Aorta (tissue), 5 donors: ENCODE measurements at regions not wholly inside any gene's neighbourhood (a gene's known extent, or its start where the extent isn't known, plus 50 kb on each side); places are given as distances from the start of the nearest gene placed in this dataset.

Source experiments
- ATAC-seq: fragments of 200-7000 bp; cut with Tn5 transposase; one replicate; pipeline ENCODE4 v1.9.1; 2022; ENCODE audit warnings: moderate library complexity; ENCODE audit not compliant: low FRiP score
- DNase-seq, 2 donors: peaks; one replicate each; pipeline ENCODE4 v3.0.0-alpha.2; 2020
- H3K27ac ChIP-seq, 2 donors: one replicate each; pipeline ENCODE4 v1.5.1; 2013; ENCODE audit warnings: low read length in 2 of 2, mild to moderate bottlenecking in 2 of 2, moderate library complexity in 2 of 2, control low read depth in 1 of 2, inconsistent platforms in 1 of 2, low read depth in 1 of 2
- H3K27me3 ChIP-seq, 2 donors: one replicate each; pipeline ENCODE4 v1.6.1; 2013; ENCODE audit warnings: control low read depth in 1 of 2, low read length in 1 of 2, mild to moderate bottlenecking in 1 of 2, moderate library complexity in 1 of 2; ENCODE audit not compliant: insufficient read depth in 2 of 2, control insufficient read depth in 1 of 2
- H3K36me3 ChIP-seq, 2 donors: one replicate each; pipeline ENCODE4 v1.6.1; 2013; ENCODE audit warnings: control low read depth in 1 of 2, low read length in 1 of 2, mild to moderate bottlenecking in 1 of 2; ENCODE audit not compliant: insufficient read depth in 2 of 2, control insufficient read depth in 1 of 2
- H3K4me1 ChIP-seq, 2 donors: one replicate each; pipeline ENCODE4 v1.6.1; 2013; ENCODE audit warnings: low read length in 2 of 2, control low read depth in 1 of 2, mild to moderate bottlenecking in 1 of 2, moderate library complexity in 1 of 2; ENCODE audit not compliant: insufficient read depth in 2 of 2, control insufficient read depth in 1 of 2
- H3K4me3 ChIP-seq, 2 donors: one replicate each; pipeline ENCODE4 v1.5.1; 2013; ENCODE audit warnings: low read length in 2 of 2, control low read depth in 1 of 2, mild to moderate bottlenecking in 1 of 2
- H3K9me3 ChIP-seq: one replicate; pipeline ENCODE4 v1.6.1; 2013; ENCODE audit warnings: mild to moderate bottlenecking, low read length; ENCODE audit not compliant: control insufficient read depth
- WGBS, 2 donors: extraction: QIAGEN DNeasy Blood & Tissue Kit; methylation state at CpG; one replicate each; pipeline ENCODE4 v1.1.7; 2013; 5-methylcytosine and 5-hydroxymethylcytosine counted together
- intact Hi-C, 2 donors: fragments of 100-400 bp; cut with DNase I; formaldehyde crosslinking; loops; one replicate each; pipeline versions ENCODE4 v1.14.2 to v1.15.0; 2022
- donor health status: healthy with polysubstance abuse.
- donor health status: Bipolar disorder and iron deficiency.
- donor health status: DM: no; HTN: no; CAD: no.
- donor health status: DM: no; HTN: no; CAD: no.
- donor health status: DM: yes; HTN: yes; CAD: no.

DNA sequence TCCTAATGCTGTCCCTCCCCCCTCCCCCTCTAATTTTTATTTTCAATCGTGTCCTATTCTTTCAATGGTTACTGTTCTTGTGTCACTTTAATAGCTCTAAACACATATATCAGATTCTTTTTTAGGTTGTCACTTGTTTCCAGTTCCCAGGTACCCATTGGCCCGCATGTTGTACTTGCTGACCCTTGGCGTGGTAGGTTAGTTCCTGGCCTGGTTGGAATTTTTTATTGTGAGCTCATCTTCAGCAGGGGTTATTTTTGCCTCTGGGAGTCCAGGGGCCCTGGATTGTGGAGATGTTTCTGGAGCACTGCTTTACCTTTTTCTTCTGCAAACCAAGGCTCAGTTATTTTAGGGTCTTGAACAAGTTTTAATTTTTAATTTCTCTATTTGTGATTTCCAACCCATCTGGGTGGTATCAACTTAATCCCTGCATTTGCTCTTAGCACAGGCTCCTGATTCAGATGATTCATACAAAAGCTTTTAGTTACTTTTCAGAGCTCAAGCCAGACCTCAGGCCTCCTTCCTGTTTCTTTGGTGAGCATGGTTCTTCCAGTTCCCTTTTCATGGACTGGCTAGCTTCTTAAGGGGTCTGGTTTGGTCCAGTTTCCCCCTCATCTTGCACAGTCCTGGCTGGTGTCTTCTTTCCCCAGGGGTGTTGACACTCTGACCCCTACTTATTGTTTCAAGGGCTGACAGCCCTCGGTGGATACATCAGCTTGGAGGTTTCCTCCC lies 220.5 kb downstream of the TM9SF2 start:
- ATAC-seq, result no peak
- Histone ChIP-seq H3K27me3 (no peaks in the 10 kb centered on the region), H3K9me3 (no peaks in the 10 kb centered on the region), H3K27ac (no peak overlapping the region), H3K36me3 (no peaks in the 10 kb centered on the region), H3K4me3 (no peak overlapping the region), H3K4me1 (peaks cover 0 to 2% of the 10 kb centered on the region in 2 donors)
- no peak for DNase-seq
- intact Hi-C loops, result no loop called here
- 84 to 86% methylated on average over 4 of the region's 4 CpGs for WGBS, 2 donors

DNA sequence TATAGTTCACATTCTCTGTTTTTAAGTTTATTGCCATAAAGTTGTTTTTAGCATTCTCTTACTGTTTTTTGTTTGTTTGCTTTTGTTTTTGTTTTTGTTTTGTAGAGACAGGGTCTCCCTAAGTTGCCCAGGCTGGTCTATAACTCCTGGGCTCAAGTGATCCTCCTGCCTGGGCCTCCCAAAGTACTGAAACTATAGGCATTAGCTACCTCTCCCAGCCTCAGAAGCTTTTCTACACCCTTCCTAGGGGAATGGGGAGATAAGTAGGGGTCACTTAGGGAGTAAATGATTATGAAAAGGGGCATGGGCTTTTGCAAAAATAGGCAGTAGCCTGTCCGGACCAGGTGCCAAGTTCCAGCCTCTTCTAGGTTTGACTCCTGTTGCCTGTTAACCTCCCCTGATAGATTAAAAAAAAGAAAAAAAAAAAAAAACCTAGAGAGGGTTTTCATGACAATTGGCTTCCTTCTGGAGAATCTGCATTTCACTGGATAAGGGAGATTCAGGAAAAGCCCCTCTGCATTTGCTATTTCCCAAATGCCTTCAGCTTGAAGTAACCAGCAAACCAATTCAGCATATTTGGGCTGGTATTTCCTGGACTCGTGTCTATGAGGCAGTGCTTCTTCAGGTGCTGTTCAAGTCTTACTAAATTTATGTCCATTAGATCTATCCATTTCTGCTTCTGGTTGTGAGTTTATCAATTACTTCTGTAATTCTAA lies 216.8 kb downstream of the TM9SF2 start:
- ATAC-seq (no peak), DNase-seq (no peak)
- Histone ChIP-seq H3K9me3 (no peaks in the 10 kb centered on the region), H3K36me3 (no peaks in the 10 kb centered on the region), H3K27me3 (no peaks in the 10 kb centered on the region), H3K4me3 (no peak overlapping the region), H3K4me1 (peaks cover 0 to 2% of the 10 kb centered on the region in 2 donors), H3K27ac (no peak overlapping the region)
- intact Hi-C loops, result no loop called here
- 46 to 68% methylated on average over 2 of the region's 2 CpGs for WGBS, 2 donors

DNA sequence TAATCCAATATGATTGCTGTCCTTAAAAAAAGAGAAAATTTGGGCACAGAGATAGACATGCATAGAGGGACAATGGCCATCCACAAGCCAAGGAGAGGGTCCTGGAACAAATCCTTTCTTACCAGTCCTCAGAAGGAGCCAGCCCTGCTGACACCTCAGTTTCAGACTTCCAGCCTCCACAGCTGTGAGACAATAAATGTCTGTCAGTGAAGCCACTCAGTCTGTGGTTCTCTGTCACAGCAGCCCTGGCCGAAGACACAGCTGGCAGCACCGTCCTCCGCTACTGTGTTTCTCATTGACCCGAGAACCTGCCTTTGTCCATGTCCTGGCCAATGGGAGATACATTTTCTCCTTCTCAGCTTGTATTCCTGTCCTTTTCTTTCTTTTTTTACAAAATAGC lies 207.9 kb downstream of the TM9SF2 start:
- no peak for ATAC-seq
- intact Hi-C loops, result no loop called here
- WGBS, 2 donors, result 48 to 60% methylated on average over 4 of the region's 4 CpGs
- H3K36me3 ChIP-seq, result no peaks in the 10 kb centered on the region
- no peak overlapping the region for H3K4me3 ChIP-seq
- no peak overlapping the region for H3K27ac ChIP-seq
- no peaks in the 10 kb centered on the region for H3K27me3 ChIP-seq
- DNase-seq, result no peak
- no peaks in the 10 kb centered on the region for H3K4me1 ChIP-seq
- H3K9me3 ChIP-seq, result no peaks in the 10 kb centered on the region

DNA sequence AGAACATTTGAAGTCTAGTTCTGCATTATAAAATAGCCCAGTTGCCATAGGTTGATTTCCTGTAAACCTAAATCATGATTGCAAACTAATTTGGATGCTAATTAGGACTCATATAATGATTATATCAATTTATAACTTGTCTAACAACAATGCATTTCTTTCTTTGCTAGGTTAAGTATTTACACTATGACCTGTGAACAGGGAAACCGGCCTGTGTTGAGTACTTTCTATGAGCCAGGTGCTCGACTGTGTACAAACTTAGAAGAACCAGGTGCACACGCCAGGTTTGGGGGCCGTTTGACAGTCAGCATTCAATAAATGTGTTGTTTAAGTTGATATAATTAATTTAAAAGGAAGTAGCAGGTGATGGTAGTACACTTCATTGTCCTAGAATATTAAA lies 203.1 kb downstream of the TM9SF2 start:
- no peaks in the 10 kb centered on the region for H3K4me1 ChIP-seq
- no peak for ATAC-seq
- 74 to 75% methylated on average over 4 of the region's 4 CpGs for WGBS, 2 donors
- H3K27ac ChIP-seq, result no peak overlapping the region
- H3K27me3 ChIP-seq, result no peaks in the 10 kb centered on the region
- intact Hi-C loops, result no loop called here
- no peak for DNase-seq
- no peak overlapping the region for H3K4me3 ChIP-seq
- H3K36me3 ChIP-seq, result no peaks in the 10 kb centered on the region
- H3K9me3 ChIP-seq, result no peaks in the 10 kb centered on the region

DNA sequence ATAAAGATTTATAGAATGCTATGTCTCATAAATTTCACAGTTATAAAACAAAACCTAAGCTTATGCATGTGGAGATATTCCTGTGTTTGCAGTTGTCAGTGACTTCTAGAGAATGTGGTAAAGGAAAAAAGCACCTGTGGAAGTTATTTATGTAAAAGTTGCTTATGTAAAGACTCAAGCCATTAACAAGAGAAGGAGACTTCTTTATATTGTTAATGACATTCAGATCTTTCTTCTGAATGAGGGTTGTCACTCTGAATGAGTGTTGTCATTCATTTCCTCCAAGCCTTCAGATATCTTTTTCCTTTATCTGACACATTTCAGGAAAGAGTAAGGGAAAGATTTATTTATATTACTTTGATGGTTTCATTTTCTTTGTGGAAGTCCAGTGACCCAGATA lies 202.6 kb downstream of the TM9SF2 start:
- Histone ChIP-seq H3K27me3 (no peaks in the 10 kb centered on the region), H3K36me3 (no peaks in the 10 kb centered on the region), H3K4me1 (no peaks in the 10 kb centered on the region), H3K27ac (no peak overlapping the region), H3K9me3 (no peaks in the 10 kb centered on the region), H3K4me3 (no peak overlapping the region)
- intact Hi-C loops, result no loop called here
- no peak for DNase-seq
- no peak for ATAC-seq

DNA sequence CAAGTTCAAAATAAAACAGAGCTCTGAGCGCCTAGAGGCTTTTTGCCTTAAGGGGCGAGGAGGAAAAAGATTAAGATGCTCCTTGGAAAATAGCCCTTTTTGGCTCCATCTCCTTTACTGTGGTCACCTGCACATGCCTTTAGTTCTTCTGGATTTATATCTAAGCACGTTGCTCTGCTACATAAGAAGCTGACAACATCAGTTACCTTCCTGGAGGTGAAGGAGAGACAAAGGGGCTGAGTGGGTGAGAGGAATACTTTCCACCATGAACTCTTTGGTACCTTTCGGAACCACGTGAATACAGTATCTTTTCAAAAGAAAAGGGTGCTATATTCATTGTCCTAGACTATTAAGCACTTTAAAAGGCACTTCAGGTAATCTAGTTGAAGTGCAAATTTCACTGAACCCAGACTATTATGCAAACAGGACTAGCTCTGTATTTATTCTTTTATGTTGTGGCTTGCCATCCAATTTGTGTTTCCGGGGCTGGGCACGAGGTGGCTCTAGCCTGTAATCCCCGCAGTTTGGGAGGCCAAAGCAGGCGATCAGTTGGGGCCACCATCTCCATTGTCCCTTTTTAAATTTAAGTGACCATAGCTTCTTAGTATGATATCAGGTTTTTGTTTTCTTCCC lies 201.5 kb downstream of the TM9SF2 start:
- Histone ChIP-seq H3K36me3 (no peaks in the 10 kb centered on the region), H3K9me3 (no peaks in the 10 kb centered on the region), H3K27me3 (no peaks in the 10 kb centered on the region), H3K27ac (no peak overlapping the region), H3K4me3 (no peak overlapping the region), H3K4me1 (no peaks in the 10 kb centered on the region)
- ATAC-seq (no peak), DNase-seq (no peak)
- intact Hi-C loops, result no loop called here
- WGBS, 2 donors, result 63 to 65% methylated on average over 9 of the region's 9 CpGs

DNA sequence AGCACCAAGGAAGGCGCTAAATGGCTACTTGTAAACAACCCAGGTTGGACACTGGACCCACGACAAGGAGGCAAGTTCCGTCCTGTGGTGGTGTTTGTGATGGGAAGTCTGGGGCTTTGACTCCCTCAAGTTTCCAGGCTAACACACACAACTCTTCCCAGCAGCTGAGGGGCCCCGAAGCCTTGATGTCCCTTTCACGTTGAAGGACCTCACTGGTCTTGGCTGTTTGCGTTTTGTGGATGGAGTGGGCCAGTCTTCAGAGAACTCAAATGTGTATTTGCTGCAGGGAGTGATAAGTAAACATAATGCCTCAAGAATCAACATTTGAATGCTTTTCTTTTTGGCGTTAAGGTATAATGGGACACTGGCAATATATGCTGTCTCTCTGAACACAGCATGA lies 199.2 kb downstream of the TM9SF2 start:
- H3K9me3 ChIP-seq, result no peaks in the 10 kb centered on the region
- WGBS, 2 donors, result 72 to 81% methylated on average over 7 of the region's 7 CpGs
- no peak overlapping the region for H3K4me3 ChIP-seq
- no peaks in the 10 kb centered on the region for H3K27me3 ChIP-seq
- intact Hi-C loops, result no loop called here
- H3K36me3 ChIP-seq, result no peaks in the 10 kb centered on the region
- ATAC-seq (no peak), DNase-seq (no peak)
- H3K4me1 ChIP-seq, result no peaks in the 10 kb centered on the region
- H3K27ac ChIP-seq, result no peak overlapping the region

DNA sequence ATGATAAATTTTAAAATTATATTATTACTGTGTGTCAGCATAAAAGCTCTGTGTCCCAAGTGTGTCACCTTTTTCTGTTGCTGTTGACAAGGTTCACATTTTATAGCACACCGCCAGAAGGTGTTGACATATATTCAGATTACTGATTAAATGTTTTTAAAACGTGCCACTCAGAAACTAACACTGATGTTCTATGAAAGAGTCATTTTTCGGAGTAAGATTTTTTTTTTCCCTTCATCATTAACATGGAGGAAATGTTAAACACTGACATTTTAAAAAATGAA lies 197.5 kb downstream of the TM9SF2 start:
- no peaks in the 10 kb centered on the region for H3K27me3 ChIP-seq
- no peaks in the 10 kb centered on the region for H3K4me1 ChIP-seq
- intact Hi-C loops, result no loop called here
- no peak overlapping the region for H3K27ac ChIP-seq
- no peak for ATAC-seq
- DNase-seq, result no peak
- H3K36me3 ChIP-seq, result no peaks in the 10 kb centered on the region
- H3K9me3 ChIP-seq, result no peaks in the 10 kb centered on the region
- 41 to 56% methylated on average over 3 of the region's 3 CpGs for WGBS, 2 donors
- H3K4me3 ChIP-seq, result no peak overlapping the region
